ENCODE measurements at regions not wholly inside any gene's neighbourhood (a gene's known extent, or its start where the extent isn't known, plus 50 kb on each side); places are given as distances from the start of the nearest gene placed in this dataset.
"Not testable (repeated sequence)": the region's sequence is repeated elsewhere in the genome, so short reads cannot be mapped to it uniquely, and the experiment has no call there.

GRCh38 chrX:95823796-95824195, 860.8 kb upstream of the DIAPH2 start:
- no peak for DNase-seq

DNA sequence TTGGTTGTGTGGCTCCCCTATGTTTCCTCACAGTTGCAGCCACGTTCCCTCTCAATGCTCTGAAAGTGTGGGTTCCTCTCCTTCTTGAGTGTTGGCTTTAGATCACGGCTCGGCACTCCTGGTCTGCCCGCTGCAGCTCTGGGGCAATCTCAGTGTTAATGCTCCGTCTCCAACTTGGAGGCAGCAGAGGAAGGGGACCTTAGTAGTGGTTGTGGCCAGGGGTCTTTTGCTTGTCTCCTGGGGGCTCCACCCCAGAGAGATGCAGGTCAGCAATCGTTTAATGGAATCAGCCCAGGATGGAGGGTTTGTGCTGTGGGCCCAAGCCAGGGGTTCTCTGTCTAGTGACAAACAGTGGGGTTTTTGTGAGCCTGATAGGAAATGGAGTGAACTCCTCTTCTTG, 849.4 kb upstream of the DIAPH2 start:
- no peak for DNase-seq

DNA sequence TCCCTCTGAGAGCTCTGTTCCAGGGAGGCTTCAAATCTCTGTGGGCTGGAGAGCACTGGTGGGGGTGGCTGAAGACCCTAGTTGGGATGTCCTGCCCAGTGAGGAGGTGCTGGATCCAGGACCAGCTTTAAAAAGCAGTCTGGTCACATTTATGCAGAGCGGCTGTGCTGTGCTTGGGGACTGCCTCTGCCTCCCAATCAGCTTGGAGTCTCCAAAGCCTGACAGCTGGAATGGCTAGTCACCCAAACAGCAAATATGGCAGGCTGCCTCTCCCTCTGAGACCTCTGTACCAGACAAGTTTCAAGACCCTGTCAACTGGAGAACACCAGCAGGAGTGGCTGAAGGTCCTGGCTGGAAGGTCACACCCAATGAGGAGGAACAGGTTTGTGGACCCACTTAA, 848.1 kb upstream of the DIAPH2 start:
- DNase-seq: no peak

GRCh38 chrX:95841863-95842262, 842.8 kb upstream of the DIAPH2 start:
- DNase-seq: no peak

GRCh38 chrX:95860127-95860526, 824.5 kb upstream of the DIAPH2 start:
- DNase-seq: no peak

- no peak for DNase-seq
These were observed 809.0 kb upstream of the DIAPH2 start for GRCh38 chrX:95875661-95876060.

GRCh38 chrX:95878874-95879273, 805.8 kb upstream of the DIAPH2 start:
- no peak for DNase-seq

GRCh38 chrX:95884186-95884585, 800.5 kb upstream of the DIAPH2 start:
- DNase-seq: no peak

- DNase-seq: no peak
These were observed 799.6 kb upstream of the DIAPH2 start for GRCh38 chrX:95885074-95885473.

- DNase-seq: no peak
These were observed 795.4 kb upstream of the DIAPH2 start for GRCh38 chrX:95889279-95889678.

DNA sequence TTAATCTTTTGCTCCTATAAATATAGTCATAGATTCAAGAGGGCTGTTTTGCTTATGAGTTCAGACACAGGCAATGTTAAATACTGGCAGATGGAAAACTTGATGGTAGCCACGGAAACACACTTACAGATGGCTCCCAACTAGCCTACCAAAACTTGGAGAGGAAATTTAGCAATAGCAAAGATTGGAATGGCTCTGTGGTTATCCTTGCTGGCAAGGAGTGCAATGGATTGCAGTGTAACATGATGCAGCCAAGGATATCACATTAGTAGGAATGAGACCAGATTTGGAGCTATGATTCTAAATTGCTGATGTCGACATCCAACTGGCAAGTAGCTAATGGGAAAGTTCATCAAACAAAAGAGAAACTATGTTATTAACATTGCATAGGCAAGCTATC, 791.0 kb upstream of the DIAPH2 start:
- DNase-seq: no peak

DNA sequence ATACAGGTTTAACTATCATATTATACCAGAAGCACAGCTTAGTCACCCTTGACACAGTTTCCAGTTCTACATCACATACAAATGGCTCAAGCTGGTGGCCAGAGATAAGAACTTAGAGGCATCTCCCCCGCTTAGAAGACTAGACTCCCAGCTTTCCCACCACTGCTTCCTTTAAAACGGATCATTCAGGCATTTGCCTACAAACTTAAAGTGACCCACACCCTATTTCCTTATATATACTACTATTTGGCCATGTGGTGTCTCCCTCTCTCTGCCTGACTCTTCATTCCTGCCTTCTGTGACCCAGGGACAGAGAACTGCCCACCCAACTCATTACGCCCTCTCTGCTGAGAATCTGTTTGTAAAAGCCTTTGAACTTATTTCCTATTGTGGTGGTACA, 781.2 kb upstream of the DIAPH2 start:
- DNase-seq: no peak

GRCh38 chrX:95903975-95904374, 780.7 kb upstream of the DIAPH2 start:
- DNase-seq: no peak

DNA sequence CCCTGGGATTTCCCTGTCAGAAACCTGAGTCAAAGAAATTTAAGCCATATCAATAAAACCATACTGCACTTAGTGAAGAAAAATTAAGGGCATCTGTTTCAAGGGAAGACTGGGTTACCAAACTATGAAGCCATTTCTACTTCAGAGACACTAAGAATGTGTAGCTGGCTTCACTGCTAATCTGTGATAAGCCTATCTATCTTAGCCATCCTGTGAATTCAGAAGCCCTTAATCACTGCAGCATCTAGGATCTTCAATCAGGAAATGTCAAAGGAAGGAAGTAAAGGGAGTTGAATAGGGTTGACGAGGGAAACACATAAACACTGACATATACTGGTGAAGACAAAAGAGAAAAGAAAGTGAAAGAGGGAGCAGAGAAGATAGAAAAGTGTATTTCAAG, 777.6 kb upstream of the DIAPH2 start:
- DNase-seq: no peak

DNA sequence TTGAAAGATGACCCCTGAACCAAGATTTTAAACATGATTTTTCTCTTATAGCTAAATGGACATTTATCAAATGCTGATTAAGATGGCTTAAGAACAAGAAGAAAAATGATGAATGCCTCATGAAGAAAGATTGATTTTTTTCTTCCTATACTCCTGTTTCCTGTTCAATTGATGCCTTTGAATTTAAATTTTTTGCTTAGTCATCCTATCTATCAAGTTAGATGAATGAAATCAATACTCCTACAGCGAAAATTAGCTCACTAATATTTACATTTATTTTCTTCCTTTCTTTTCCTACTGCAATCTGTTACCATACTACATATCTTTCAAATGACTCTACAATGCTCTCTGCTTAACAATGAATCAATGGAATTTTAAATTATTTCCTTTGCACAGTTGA, 773.6 kb upstream of the DIAPH2 start:
- no peak for DNase-seq

DNA sequence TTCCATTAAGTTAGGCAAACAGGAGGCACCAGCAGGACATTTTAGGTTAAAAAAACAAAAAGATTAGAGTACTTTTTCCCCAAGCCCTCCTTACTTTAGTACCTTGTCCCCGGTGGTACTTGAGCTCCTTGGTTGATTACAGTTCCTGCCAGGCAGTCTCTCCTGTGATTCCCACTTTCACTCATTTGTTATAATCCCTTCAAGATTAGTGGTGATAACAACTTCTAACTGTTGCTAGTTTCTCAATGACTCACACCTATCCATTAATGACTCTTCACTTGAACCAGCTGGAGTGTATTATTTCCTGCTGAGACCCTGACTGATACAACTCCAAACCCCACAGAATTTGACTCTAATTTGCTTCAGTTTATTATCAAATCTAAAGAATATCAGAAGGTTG, 765.0 kb upstream of the DIAPH2 start:
- no peak for DNase-seq

GRCh38 chrX:95945528-95945927, 739.1 kb upstream of the DIAPH2 start:
- DNase-seq: no peak

DNA sequence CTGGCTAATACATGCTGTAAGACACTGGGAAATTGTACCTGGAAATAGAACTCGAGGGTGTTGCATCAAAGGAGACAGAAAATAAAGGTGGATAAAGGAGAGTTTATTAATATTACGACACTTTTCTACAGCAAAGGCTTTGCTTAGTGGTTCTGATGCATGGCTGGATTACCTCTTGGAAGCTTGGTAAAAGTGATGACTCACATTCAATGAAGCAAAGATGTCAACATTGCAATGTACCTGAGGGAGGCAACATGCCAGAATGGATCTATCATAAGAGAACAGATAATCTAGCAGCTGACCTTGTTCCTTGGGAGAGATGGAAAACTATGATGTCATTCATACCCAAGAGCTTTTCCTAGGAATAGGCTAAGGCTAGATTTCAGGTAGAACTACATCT, 735.1 kb upstream of the DIAPH2 start:
- DNase-seq: no peak

GRCh38 chrX:95950679-95951078, 734.0 kb upstream of the DIAPH2 start:
- DNase-seq: no peak

DNA sequence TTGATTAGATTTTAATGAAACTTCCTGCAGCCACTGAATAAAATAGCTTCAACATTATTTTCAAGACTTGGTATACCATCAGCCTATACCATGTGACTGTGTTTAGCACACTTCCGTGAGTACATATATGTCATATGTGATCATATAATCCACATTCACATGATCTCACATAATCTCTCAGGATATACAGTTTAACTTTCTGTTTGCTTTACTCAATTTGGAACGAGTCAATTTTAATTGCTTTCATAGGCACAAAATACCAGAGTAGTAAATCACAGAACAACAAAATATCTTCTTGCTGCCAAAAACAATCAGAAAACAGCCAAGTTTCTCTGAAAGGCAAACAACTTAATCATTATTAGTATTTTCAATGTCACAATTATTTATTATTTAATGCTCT, 731.1 kb upstream of the DIAPH2 start:
- no peak for DNase-seq

GRCh38 chrX:95956745-95957144, 727.9 kb upstream of the DIAPH2 start:
- no peak for DNase-seq

GRCh38 chrX:95973456-95974095, 711.1 kb upstream of the DIAPH2 start:
- DNase-seq: not testable (repeated sequence)

GRCh38 chrX:95974096-95974470, 710.6 kb upstream of the DIAPH2 start:
- DNase-seq: no peak

DNA sequence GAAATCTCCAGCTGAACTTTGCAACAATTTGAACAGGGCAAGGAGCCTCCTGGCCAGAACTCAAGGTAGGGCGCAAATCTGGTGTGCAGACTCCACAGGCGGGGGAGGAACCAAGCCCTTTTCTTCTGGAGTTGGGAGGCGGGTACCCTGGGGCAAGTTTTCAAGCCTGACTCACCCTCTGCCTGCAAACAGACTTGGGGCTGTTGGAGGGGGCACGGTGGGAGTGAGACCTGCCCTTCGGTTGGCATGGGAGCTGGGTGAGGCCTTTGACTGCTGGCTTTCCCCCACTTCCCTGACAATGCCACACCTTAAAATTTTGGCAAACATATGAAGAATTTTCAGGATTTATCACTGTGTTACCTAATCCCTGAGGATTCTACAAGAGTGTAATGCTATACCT, 709.8 kb upstream of the DIAPH2 start:
- DNase-seq: no peak

DNA sequence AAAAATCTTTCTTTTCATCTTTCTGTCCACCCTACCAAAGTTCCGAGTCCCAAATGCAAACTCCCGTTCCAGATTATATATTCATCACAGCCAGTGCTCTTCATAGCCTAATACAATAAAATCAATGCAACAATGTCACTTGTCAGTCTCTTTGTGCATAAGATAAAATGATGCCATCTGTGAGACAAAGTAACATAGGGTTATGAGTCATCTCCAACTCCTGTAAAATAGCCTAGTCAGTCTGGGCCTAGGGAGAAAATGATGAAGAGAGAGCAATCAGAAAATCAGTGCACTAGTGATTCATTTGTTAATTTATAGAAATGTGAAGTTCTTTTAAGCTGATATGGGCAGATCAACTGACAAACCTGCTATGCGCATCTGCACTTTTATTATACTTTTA, 689.1 kb upstream of the DIAPH2 start:
- no peak for DNase-seq

GRCh38 chrX:95996294-95996693, 688.3 kb upstream of the DIAPH2 start:
- no peak for DNase-seq
